Neural cell (in vitro differentiated cells): ENCODE measurements at regions not wholly inside any gene's neighbourhood (a gene's known extent, or its start where the extent isn't known, plus 50 kb on each side); places are given as distances from the start of the nearest gene placed in this dataset.

Experiments
- CTCF ChIP-seq: fragments of 450-650 bp; IDR thresholded peaks from 2 replicates; pipeline ENCODE4 v1.5.1; 2014; ENCODE audit warnings: antibody characterized with exemption, mild to moderate bottlenecking, moderate library complexity; ENCODE audit not compliant: poor library complexity, severe bottlenecking
- EZH2 ChIP-seq: fragments of 200-600, 300-800 bp; shearing (Covaris generic), sonication (generic); IDR thresholded peaks from 2 replicates; pipeline ENCODE4 v1.6.1; 2014; ENCODE audit warnings: antibody characterized with exemption, low read length, borderline replicate concordance, mild to moderate bottlenecking; ENCODE audit not compliant: insufficient read depth, poor library complexity, severe bottlenecking

DNA sequence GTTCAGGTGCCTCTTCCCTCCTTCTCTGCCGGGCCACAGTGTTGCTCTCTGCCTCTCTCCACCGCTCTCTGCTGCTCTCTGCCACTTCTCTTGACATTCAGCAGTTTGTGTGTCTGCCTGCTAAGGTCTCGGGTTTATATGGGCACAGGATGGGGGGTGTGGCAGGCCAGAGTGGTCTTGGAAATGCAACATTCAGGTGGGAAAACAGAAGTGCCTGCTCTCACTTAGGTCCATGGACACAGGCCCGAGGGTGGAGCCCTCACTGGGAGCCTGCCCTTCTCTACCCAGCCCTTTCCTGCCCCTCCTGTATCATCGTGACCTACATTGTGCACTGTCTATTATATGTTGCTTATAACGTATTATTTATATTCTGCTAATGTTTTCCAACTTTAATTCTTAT lies 120.8 kb upstream of the TMEM18 start:
- TF ChIP-seq CTCF (no peak), EZH2 (no peak)
